Psoas muscle (tissue), 7 donors: ENCODE measurements at regions not wholly inside any gene's neighbourhood (a gene's known extent, or its start where the extent isn't known, plus 50 kb on each side); places are given as distances from the start of the nearest gene placed in this dataset.

Source experiments
- ATAC-seq, 4 donors: fragments of 200-7000 bp; cut with Tn5 transposase; one replicate each; pipeline ENCODE4 v1.9.1; 2020; ENCODE audit warnings: moderate library complexity in 3 of 4, mild to moderate bottlenecking in 2 of 4
- DNase-seq, 2 donors: peaks; one replicate each; pipeline ENCODE4 v3.0.0-alpha.2; 2020
- H3K27ac ChIP-seq: fragments of 200-600 bp; one replicate; pipeline ENCODE4 v1.8.0; 2022
- H3K27me3 ChIP-seq, 3 donors: fragments of 200-600 bp in 1 of 3; one replicate each; pipeline versions ENCODE4 v1.6.1 to v1.8.0; 2013 to 2022; ENCODE audit warnings: low read length in 2 of 3, mild to moderate bottlenecking in 2 of 3, moderate library complexity in 1 of 3; ENCODE audit not compliant: insufficient read depth in 3 of 3
- H3K36me3 ChIP-seq, 2 donors: fragments of 200-600 bp in 1 of 2; one replicate each; pipeline versions ENCODE4 v1.6.1 to v1.8.0; 2013 to 2022; ENCODE audit warnings: low read depth in 1 of 2, mild to moderate bottlenecking in 1 of 2, moderate library complexity in 1 of 2; ENCODE audit not compliant: insufficient read depth in 1 of 2
- H3K4me1 ChIP-seq: fragments of 200-600 bp; one replicate; pipeline ENCODE4 v1.8.0; 2022
- H3K4me3 ChIP-seq: fragments of 200-600 bp; one replicate; pipeline ENCODE4 v1.8.0; 2022; ENCODE audit warnings: mild to moderate bottlenecking
- H3K9me3 ChIP-seq: fragments of 200-600 bp; one replicate; pipeline ENCODE4 v1.8.0; 2022
- CTCF ChIP-seq: fragments of 200-600 bp; IDR thresholded peaks from one replicate; pipeline ENCODE4 v1.8.0; 2022; ENCODE audit warnings: antibody characterized with exemption
- WGBS, 3 donors: extraction: QIAGEN DNeasy Blood & Tissue Kit; methylation state at CpG; one replicate each; pipeline versions ENCODE4 v1.1.6 to v1.1.7; 2013; 5-methylcytosine and 5-hydroxymethylcytosine counted together
- intact Hi-C, 2 donors: fragments of 100-400 bp; cut with DNase I; formaldehyde crosslinking; loops; one replicate each; pipeline versions ENCODE4 v1.11.0 to v1.14.2; 2022
- donor health status: healthy with polysubstance abuse.
- donor health status: DM: no; HTN: no; CAD: no; lungs with moderate emphysema.
- donor health status: Bipolar disorder and iron deficiency.
- donor health status: healthy.
- donor health status: DM: yes; HTN: yes; CAD: no.
- donor health status: DM: no; HTN: no; CAD: no.
- donor health status: DM: yes; HTN: yes; CAD: no.

GRCh38 chr15:101549647-101550046, 60.1 kb upstream of the PCSK6 start:
- TF ChIP-seq CTCF, result no peak
- Histone ChIP-seq H3K4me3 (no peak overlapping the region), H3K27me3 (peaks cover 0 to 25% (median 0%) of the 10 kb centered on the region in 3 donors), H3K27ac (no peak overlapping the region), H3K36me3 (no peaks in the 10 kb centered on the region), H3K9me3 (no peaks in the 10 kb centered on the region), H3K4me1 (no peaks in the 10 kb centered on the region)
- 54 to 58% (median 56%) methylated on average over 8 of the region's 8 CpGs for WGBS, 3 donors
- no peak for DNase-seq
- peak; percentile 47 to 69 (median 51) for ATAC-seq
- intact Hi-C loops, result loop anchor here in 1 of 2 donors (10.0 kb wide), 1 partner anchor 105 kb away; the partner anchor contains the start of gene TM2D3

GRCh38 chr15:101547737-101548136, 58.2 kb upstream of the PCSK6 start:
- H3K27ac ChIP-seq, result no peak overlapping the region
- peaks cover 0 to 25% (median 0%) of the 10 kb centered on the region in 3 donors for H3K27me3 ChIP-seq
- intact Hi-C loops, result loop anchor here in 1 of 2 donors (10.0 kb wide), 1 partner anchor 107 kb away; the partner anchor contains the start of gene TM2D3
- H3K9me3 ChIP-seq, result no peaks in the 10 kb centered on the region
- DNase-seq (no peak), ATAC-seq (no peak)
- H3K4me1 ChIP-seq, result no peaks in the 10 kb centered on the region
- H3K36me3 ChIP-seq, result no peaks in the 10 kb centered on the region
- no peak overlapping the region for H3K4me3 ChIP-seq
- no peak for TF ChIP-seq CTCF
- WGBS, 3 donors, result 82 to 93% (median 86%) methylated on average over 2 of the region's 2 CpGs

- H3K9me3 ChIP-seq, result no peaks in the 10 kb centered on the region
- H3K36me3 ChIP-seq, result no peaks in the 10 kb centered on the region
- peaks cover 0 to 25% (median 0%) of the 10 kb centered on the region in 3 donors for H3K27me3 ChIP-seq
- H3K27ac ChIP-seq, result no peak overlapping the region
- H3K4me3 ChIP-seq, result no peak overlapping the region
- DNase-seq, result no peak
- intact Hi-C loops, result loop anchor here in 1 of 2 donors (10.0 kb wide), 1 partner anchor 109 kb away; the partner anchor contains the start of gene TM2D3
- ATAC-seq, result no peak
- WGBS, 3 donors, result 68 to 77% (median 72%) methylated on average over 12 of the region's 12 CpGs
- no peaks in the 10 kb centered on the region for H3K4me1 ChIP-seq
- TF ChIP-seq CTCF, result no peak
Measured at GRCh38 chr15:101545548-101546505, 56.3 kb upstream of the PCSK6 start.

GRCh38 chr15:101544613-101544945, 55.1 kb upstream of the PCSK6 start:
- TF ChIP-seq CTCF, result no peak
- intact Hi-C loops, result loop anchor here in 1 of 2 donors (10.0 kb wide), 1 partner anchor 110 kb away; the partner anchor contains the start of gene TM2D3
- Histone ChIP-seq H3K27ac (no peak overlapping the region), H3K27me3 (peaks cover 0 to 25% (median 0%) of the 10 kb centered on the region in 3 donors), H3K9me3 (no peaks in the 10 kb centered on the region), H3K4me1 (no peaks in the 10 kb centered on the region), H3K36me3 (no peaks in the 10 kb centered on the region), H3K4me3 (no peak overlapping the region)
- DNase-seq, result no peak
- ATAC-seq, result no peak
- WGBS, 3 donors, result 42 to 61% (median 49%) methylated on average over 2 of the region's 2 CpGs
